ENCODE measurements at regions not wholly inside any gene's neighbourhood (a gene's known extent, or its start where the extent isn't known, plus 50 kb on each side); places are given as distances from the start of the nearest gene placed in this dataset.

DNA sequence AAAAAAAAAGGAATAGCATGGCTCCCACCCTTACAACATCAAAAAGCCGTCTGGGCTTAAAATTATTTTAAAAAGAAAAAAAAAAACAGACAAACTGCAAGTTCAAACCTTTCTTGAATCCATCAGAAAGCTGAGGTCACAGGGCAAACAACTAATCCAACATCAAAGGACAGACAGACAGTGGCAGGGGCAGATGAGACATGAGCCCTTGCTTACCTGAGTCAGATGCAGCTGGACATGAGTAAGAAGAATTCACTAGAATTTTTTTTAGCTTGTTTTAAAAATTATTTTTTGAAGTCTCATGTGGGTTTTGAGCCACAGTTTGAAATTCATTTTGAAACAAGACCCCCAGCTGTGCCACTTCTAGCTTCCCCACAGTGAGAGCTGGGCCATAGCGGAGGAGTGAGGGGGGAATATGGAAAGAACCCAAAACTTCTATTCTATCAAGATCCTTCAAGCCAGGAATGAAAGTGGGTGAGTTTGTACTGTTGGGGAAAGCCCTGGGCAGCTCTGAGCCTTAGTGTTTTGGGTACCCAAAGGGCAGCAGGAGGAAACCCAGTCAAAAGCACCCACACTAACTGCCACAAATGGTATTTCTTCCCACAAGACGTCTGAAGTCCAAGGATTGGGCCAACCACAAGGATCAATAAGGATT is 111.4 kb downstream of the ATXN3L start:
- ChIA-PET CTCF (interaction anchor here (0.6 to 1.0 kb wide), 2 partner anchors 85 to 262 kb away, joined by 3 to 4 read pairs; no protein-coding TSS in a partner anchor), POLR2A (interaction anchor here (0.6 to 0.8 kb wide), 2 partner anchors 10 to 15 kb away, joined by 3 to 6 read pairs; no protein-coding TSS in a partner anchor)
- Histone ChIP-seq H3K4me1 (ENCODE audit: control insufficient read depth, insufficient read depth, low read length) (no peaks in the 10 kb centered on the region), H3K36me3 (ENCODE audit: control insufficient read depth in 2 of 2, insufficient read depth in 1 of 2, low read length in 2 of 2) (no peaks in the 10 kb centered on the region), H3K4me3 (ENCODE audit: low read depth, low read length) (no peak overlapping the region), H3K27ac (ENCODE audit: extremely low read depth, low read depth, low read length) (no peak overlapping the region), H3K9me3 (ENCODE audit: control insufficient read depth, insufficient read depth, low read depth, low read length) (no peaks in the 10 kb centered on the region)
- no peak for TF ChIP-seq ZBTB49 (tag by site-specific recombination; IDR thresholded peaks at IDR 0.05; ENCODE audit: low read depth)
- TF ChIP-seq SETDB1 (IDR thresholded peaks at IDR 0.05; ENCODE audit: insufficient read length, low read length) = no peak
- no peak for TF ChIP-seq ZNF561 (tag by site-specific recombination; IDR thresholded peaks at IDR 0.05; ENCODE audit: borderline replicate concordance)
- TF ChIP-seq ZNF776 (tag by site-specific recombination; IDR thresholded peaks at IDR 0.05; ENCODE audit: borderline replicate concordance) = no peak
- no peak for TF ChIP-seq ZBTB20 (tag by site-specific recombination; IDR thresholded peaks at IDR 0.05)

- Histone ChIP-seq H3K9me3 (ENCODE audit: control insufficient read depth, insufficient read depth, low read depth, low read length) (no peaks in the 10 kb centered on the region), H3K4me3 (ENCODE audit: low read depth, low read length) (no peak overlapping the region), H3K27ac (ENCODE audit: extremely low read depth, low read depth, low read length) (no peak overlapping the region), H3K4me1 (ENCODE audit: control insufficient read depth, insufficient read depth, low read length) (peaks cover 6% of the 10 kb centered on the region; the same call in 1 of the 2 replicates), H3K36me3 (ENCODE audit: control insufficient read depth in 2 of 2, insufficient read depth in 1 of 2, low read length in 2 of 2) (no peaks in the 10 kb centered on the region)
- TF ChIP-seq ZNF112 (tag by site-specific recombination; IDR thresholded peaks at IDR 0.05) (no peak), ZEB2 (tag by site-specific recombination; IDR thresholded peaks at IDR 0.05) (no peak), ZNF514 (tag by site-specific recombination; IDR thresholded peaks at IDR 0.05) (no peak), ZNF157 (tag by site-specific recombination; IDR thresholded peaks at IDR 0.05) (no peak), ZSCAN16 (tag by site-specific recombination; IDR thresholded peaks at IDR 0.05) (no peak), ZFP41 (tag by site-specific recombination; IDR thresholded peaks at IDR 0.05; ENCODE audit: borderline replicate concordance) (no peak), GLIS1 (tag by site-specific recombination; IDR thresholded peaks at IDR 0.05) (no peak), ZNF24 (tag by site-specific recombination; IDR thresholded peaks at IDR 0.05) (no peak)
- CTCF ChIA-PET = no interaction called here
- POLR2A ChIA-PET = no interaction called here
These were observed 116.6 kb downstream of the ATXN3L start for GRCh38 chrX:13203271-13203670.

DNA sequence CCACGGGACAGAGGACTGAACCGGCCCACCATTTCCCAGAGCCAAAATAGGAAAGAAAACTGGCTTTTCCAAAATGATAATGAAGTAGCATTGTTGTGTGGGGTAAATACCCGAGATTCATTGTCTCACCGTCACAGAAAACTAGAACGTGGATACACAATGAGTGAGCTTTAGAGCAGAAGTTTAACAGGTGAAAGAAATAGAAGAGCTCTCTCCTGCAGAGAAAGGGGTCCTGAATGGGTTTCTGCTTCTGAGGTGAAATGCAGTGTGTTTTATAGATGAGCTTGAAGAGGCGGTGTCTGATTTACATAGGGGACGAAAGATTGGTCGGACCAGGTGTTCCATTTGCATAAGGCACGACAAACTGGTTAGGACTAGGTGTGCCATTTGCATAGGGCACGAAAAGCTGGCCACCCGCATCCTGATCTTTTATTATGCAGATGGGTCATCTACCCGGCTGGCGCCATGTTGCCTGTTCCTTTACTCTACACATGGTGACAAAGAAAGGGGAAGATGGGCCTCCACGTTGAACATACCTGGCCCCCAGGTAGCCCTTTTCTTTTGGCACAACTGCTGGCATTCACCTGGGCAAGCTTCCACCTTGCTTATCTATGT is 118.1 kb downstream of the ATXN3L start:
- H3K36me3 ChIP-seq (ENCODE audit: control insufficient read depth in 2 of 2, insufficient read depth in 1 of 2, low read length in 2 of 2) = no peaks in the 10 kb centered on the region
- POLR2A ChIA-PET = no interaction called here
- H3K4me3 ChIP-seq (ENCODE audit: low read depth, low read length) = no peak overlapping the region
- no peak overlapping the region for H3K27ac ChIP-seq (ENCODE audit: extremely low read depth, low read depth, low read length)
- CTCF ChIA-PET = no interaction called here
- no peaks in the 10 kb centered on the region for H3K9me3 ChIP-seq (ENCODE audit: control insufficient read depth, insufficient read depth, low read depth, low read length)
- H3K4me1 ChIP-seq (ENCODE audit: control insufficient read depth, insufficient read depth, low read length) = peaks cover 11% of the 10 kb centered on the region; the same call in 1 of the 2 replicates
- no peak for TF ChIP-seq ZNF341 (tag by site-specific recombination; IDR thresholded peaks at IDR 0.05; ENCODE audit: low read depth)
- TF ChIP-seq ZNF37A (tag by site-specific recombination; IDR thresholded peaks at IDR 0.05) = no peak
- no peak for TF ChIP-seq ZNF433 (tag by site-specific recombination; IDR thresholded peaks at IDR 0.05; ENCODE audit: low read depth)
- TF ChIP-seq TRIM28 (IDR thresholded peaks at IDR 0.05; ENCODE audit: borderline replicate concordance, low read length) = no peak
- TF ChIP-seq SCRT2 (tag by site-specific recombination; IDR thresholded peaks at IDR 0.05) = no peak
- no peak for TF ChIP-seq ZNF747 (tag by site-specific recombination; IDR thresholded peaks at IDR 0.05)
- TF ChIP-seq, protein P1, sequence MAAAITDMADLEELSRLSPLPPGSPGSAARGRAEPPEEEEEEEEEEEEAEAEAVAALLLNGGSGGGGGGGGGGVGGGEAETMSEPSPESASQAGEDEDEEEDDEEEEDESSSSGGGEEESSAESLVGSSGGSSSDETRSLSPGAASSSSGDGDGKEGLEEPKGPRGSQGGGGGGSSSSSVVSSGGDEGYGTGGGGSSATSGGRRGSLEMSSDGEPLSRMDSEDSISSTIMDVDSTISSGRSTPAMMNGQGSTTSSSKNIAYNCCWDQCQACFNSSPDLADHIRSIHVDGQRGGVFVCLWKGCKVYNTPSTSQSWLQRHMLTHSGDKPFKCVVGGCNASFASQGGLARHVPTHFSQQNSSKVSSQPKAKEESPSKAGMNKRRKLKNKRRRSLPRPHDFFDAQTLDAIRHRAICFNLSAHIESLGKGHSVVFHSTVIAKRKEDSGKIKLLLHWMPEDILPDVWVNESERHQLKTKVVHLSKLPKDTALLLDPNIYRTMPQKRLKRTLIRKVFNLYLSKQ (tag by site-specific recombination; IDR thresholded peaks at IDR 0.05; ENCODE audit: borderline replicate concordance) = no peak
- TF ChIP-seq, protein P2, sequence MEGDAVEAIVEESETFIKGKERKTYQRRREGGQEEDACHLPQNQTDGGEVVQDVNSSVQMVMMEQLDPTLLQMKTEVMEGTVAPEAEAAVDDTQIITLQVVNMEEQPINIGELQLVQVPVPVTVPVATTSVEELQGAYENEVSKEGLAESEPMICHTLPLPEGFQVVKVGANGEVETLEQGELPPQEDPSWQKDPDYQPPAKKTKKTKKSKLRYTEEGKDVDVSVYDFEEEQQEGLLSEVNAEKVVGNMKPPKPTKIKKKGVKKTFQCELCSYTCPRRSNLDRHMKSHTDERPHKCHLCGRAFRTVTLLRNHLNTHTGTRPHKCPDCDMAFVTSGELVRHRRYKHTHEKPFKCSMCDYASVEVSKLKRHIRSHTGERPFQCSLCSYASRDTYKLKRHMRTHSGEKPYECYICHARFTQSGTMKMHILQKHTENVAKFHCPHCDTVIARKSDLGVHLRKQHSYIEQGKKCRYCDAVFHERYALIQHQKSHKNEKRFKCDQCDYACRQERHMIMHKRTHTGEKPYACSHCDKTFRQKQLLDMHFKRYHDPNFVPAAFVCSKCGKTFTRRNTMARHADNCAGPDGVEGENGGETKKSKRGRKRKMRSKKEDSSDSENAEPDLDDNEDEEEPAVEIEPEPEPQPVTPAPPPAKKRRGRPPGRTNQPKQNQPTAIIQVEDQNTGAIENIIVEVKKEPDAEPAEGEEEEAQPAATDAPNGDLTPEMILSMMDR (tag by site-specific recombination; IDR thresholded peaks at IDR 0.05) = no peak
- no peak for TF ChIP-seq IKZF3 (tag by site-specific recombination; IDR thresholded peaks at IDR 0.05)
- TF ChIP-seq ZNF791 (tag by site-specific recombination; IDR thresholded peaks at IDR 0.05) = no peak
- TF ChIP-seq KLF7 (tag by site-specific recombination; IDR thresholded peaks at IDR 0.05; ENCODE audit: borderline replicate concordance) = no peak
- no peak for TF ChIP-seq SP7 (tag by site-specific recombination; IDR thresholded peaks at IDR 0.05)
- TF ChIP-seq ZEB2 (tag by site-specific recombination; IDR thresholded peaks at IDR 0.05) = no peak
- TF ChIP-seq ZNF184 (tag by site-specific recombination; IDR thresholded peaks at IDR 0.05) = no peak
